IPS-NIHi7 (cell line): ENCODE measurements at regions not wholly inside any gene's neighbourhood (a gene's known extent, or its start where the extent isn't known, plus 50 kb on each side); places are given as distances from the start of the nearest gene placed in this dataset.
"Not testable (repeated sequence)": the region's sequence is repeated elsewhere in the genome, so short reads cannot be mapped to it uniquely, and the experiment has no call there.

Source experiments
- DNase-seq: peaks from one replicate; pipeline ENCODE4 v3.0.0; 2012; ENCODE audit warnings: mixed read lengths; ENCODE audit errors: extremely low spot score

DNA sequence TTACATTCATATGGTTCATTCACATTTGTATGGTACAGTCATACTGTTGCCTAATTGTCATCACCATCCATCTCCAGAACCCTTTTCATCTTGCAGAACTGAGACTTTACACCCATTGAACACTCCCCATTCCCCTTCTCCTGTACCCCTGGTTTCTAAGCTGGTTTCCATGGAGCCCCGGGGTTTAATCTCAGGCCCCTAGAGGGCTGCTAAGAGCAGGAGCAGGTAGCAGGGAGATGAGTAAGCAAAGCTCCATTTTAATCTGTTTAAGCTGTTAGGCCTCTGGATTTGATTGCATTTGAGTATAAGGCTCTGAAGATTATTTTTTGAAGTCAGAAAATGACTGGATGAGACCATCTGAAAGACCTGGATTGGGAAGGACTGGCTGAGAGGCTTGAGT lies 68.5 kb upstream of the RPL38 start:
- no peak for DNase-seq

DNA sequence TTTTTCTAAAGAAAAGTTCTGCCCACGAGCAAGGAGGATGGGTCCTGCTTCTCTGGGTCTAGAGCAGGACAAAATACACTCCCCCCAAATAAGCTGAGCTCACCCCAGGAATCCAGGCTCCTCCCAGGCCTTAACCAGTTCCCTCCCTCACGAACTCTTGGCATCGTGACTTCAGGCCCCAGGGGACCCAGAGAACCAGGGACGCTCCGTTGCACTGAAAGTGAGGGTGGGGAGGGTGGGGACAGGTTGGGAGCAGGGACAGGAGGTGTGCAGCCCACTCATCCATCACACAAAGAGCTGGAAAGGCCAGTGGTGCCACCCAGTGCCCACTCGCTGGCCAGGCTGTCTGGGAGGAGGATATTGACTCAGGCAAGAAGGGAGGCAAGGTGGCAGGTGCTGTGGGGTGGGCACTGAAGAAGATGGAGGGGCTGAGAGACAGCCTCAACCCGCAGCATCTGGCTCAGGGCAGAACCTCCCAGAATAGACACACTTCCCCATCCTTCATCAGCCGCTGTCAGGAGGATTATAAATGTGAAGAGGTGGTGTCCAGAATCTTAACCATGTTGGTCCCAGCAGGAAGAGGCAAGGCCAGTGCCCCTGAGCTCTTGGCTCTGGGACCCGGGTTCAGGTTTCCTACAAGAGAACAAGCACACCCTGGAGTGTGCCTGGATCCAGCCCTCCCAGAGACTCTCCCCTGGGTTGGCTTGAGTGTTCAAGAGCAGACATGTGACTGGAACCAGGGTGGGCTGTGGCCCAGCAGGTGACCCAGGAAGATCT lies 67.9 kb upstream of the RPL38 start:
- DNase-seq = no peak

DNA sequence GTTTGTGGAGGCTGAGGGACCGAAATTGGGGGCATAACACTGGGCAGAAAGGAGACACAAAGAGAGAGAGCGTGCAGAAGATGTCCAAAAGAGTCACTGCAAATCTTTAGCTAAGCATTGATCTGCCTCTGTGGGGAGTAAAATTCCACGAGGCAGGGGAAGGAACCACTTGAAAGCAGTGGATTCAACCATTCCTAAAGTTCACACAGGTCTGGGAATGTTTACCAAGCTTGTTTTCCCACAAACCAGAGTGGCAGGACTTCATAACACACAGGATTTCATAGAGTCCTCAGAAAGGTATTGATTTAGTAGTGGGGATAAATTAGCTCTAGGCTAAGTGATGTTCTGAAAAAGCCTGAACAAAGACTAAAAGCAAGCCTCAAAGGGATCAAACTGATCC lies 66.1 kb upstream of the RPL38 start:
- DNase-seq = no peak

- no peak for DNase-seq
Measured at GRCh38 chr17:74139120-74139519, 64.4 kb upstream of the RPL38 start.

GRCh38 chr17:74140282-74140681 lies 63.2 kb upstream of the RPL38 start:
- no peak for DNase-seq

DNA sequence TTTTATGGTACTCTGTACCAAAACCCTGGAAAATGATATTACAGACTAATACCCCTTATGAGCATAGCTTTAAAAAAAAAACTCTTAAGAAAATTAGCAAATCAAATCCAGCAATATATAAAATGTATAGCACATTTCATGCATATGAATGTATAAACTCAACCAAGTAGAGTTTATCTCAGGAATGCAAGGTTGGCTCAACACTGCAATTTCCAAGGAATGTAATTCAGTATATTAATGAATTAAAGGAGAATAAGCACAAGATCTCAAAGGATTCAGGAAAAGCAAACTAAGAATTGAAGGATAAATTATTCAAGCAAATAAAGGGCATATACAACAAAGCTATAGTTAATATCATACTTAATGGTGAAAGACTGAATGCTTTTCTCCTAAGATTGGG lies 61.9 kb upstream of the RPL38 start:
- DNase-seq = no peak

- DNase-seq = not testable (repeated sequence)
Measured at GRCh38 chr17:74143318-74143717, 60.2 kb upstream of the RPL38 start.

GRCh38 chr17:74145756-74146155 lies 57.7 kb upstream of the RPL38 start:
- DNase-seq = no peak

- no peak for DNase-seq
Measured at GRCh38 chr17:74146196-74146595, 57.3 kb upstream of the RPL38 start.

GRCh38 chr17:74147056-74147835 lies 56.2 kb upstream of the RPL38 start:
- DNase-seq = no peak

DNA sequence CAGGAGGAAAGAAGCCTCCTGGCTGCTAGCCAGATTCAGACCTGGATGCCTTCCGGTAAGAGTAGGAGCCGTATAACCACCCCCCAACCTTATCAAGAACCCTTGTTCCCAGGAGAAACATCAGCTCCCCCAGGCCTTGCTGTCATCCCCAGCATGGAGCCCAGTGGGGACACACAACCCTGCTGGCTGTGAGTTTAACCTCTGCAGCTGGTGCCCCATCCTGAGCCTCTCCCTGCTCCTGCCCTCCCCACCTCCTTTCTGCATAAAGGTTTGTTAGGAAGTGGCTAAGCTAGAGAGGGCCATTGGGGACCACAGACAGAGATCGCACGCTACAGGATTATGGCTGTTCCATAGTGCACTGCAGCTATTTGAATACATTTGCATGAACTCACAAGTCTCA lies 55.5 kb upstream of the RPL38 start:
- no peak for DNase-seq

- no peak for DNase-seq
Measured at GRCh38 chr17:74148446-74148845, 55.0 kb upstream of the RPL38 start.

DNA sequence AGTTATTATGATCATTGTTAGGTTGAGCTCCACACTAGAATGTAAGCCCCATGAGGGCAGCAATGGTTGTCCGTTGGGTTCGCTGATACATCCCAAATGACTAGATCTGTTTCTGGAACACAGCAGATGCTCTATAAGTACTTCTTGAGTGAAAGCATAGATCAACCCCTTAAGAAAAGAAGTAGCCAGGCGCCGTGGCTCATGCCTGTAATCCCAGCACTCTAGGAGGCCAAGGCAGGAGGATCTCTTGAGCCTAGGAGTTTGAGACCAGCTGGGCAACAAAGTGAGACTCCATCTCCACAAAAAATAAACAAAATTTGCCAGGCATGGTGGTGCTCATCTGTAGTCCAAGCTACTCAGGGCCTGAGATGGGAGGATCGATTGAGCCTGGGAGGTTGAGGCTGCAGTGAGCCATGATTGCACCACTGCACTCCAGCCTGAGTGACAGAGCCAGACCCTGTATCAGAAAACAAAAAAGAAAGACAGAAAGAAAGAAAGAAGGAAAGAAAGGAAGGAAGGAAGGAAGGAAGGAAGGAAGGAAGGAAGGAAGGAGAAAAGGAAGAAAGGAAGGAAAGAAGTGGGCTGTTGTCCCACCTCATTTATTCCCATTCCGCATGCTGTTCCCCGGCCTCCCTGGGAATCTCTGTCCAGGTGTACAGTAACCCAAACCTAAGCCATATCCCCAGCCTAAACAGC lies 54.4 kb upstream of the RPL38 start:
- no peak for DNase-seq

DNA sequence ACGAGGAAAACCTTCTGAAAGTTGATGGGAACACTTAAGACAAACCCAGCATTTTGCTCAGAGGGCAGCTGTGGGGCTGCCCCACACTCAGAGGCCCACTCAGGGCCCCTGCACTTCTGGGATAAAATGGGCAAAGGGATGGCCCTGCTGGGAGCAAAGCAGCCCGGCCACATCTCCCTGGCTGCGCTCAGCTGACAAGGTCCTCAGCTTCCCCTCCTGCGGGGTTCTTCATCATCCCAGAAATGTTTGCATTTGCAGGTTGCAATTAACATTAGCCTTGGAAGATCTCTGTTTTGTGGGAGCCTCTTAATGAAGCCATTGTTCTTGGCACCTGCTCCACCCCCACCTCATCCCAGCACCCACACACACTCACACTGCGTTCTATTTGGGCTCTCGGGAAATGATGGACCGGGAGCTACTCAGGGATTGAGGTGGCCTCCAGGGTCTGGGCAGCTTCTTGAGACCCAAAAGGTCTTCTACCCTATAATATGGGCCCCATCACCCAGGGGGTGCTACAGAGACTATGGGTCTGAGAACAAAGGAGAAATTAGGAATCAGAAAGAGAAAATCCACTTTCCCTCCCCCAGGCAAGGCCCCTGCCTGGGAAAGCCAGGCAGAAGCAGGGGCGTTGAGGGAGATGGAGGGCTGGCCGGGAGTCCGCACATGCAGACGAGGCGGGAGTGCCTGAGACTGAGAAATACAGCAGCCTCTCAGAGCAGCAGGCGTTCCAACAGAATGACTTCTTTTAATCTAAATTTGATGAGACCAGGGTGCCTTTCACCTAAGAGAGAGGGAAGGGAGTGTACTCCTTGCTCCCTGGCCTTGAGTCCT lies 53.7 kb upstream of the RPL38 start:
- no peak for DNase-seq

- DNase-seq = no peak
Measured at GRCh38 chr17:74150428-74151025, 53.0 kb upstream of the RPL38 start.

GRCh38 chr17:74151551-74152315 lies 51.7 kb upstream of the RPL38 start:
- DNase-seq = no peak

GRCh38 chr17:74152591-74153455 lies 50.7 kb upstream of the RPL38 start:
- no peak for DNase-seq

- DNase-seq = no peak
Measured at GRCh38 chr17:74153456-74153810, 50.0 kb upstream of the RPL38 start.
